ENCODE measurements at regions not wholly inside any gene's neighbourhood (a gene's known extent, or its start where the extent isn't known, plus 50 kb on each side); places are given as distances from the start of the nearest gene placed in this dataset.

DNA sequence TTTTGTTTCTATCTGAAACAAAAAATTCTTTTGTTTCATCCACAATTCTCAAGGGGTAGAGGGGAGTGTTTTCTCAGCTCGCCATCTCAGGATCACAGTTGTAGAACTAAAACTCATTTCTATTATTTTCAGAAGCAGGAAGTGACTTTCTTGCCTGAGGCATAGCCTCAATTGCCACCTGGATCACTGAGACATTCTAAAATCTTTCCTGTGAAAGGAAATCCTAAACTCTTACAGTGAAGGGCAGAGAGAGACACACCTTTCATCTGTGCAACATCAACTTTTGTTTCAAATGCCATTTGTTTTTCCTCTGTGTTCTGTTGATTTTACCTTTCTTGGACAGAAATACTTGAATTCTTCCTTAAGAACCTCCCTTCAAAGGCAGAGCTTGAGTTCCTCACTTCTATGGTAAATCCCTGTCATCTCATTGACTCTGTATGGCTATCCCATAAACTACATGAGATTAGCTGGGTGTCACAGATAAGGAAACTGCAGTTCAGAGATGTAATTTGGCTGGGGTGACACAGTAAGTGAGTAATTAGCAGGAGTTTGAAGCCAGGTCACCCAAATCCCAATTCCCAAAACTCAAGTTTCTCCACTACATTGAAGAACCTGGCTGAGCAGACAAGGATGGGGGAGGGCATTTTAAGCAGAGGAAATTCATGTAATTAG lies 224.4 kb upstream of the HTR2A start:
- TF ChIP-seq, protein P1, sequence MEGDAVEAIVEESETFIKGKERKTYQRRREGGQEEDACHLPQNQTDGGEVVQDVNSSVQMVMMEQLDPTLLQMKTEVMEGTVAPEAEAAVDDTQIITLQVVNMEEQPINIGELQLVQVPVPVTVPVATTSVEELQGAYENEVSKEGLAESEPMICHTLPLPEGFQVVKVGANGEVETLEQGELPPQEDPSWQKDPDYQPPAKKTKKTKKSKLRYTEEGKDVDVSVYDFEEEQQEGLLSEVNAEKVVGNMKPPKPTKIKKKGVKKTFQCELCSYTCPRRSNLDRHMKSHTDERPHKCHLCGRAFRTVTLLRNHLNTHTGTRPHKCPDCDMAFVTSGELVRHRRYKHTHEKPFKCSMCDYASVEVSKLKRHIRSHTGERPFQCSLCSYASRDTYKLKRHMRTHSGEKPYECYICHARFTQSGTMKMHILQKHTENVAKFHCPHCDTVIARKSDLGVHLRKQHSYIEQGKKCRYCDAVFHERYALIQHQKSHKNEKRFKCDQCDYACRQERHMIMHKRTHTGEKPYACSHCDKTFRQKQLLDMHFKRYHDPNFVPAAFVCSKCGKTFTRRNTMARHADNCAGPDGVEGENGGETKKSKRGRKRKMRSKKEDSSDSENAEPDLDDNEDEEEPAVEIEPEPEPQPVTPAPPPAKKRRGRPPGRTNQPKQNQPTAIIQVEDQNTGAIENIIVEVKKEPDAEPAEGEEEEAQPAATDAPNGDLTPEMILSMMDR (IDR thresholded peaks at IDR 0.05): no peak
- TF ChIP-seq ZFX (IDR thresholded peaks at IDR 0.05; ENCODE audit: borderline replicate concordance): no peak

Data from 22Rv1 (cell line).